ENCODE measurements at regions not wholly inside any gene's neighbourhood (a gene's known extent, or its start where the extent isn't known, plus 50 kb on each side); places are given as distances from the start of the nearest gene placed in this dataset.

DNA sequence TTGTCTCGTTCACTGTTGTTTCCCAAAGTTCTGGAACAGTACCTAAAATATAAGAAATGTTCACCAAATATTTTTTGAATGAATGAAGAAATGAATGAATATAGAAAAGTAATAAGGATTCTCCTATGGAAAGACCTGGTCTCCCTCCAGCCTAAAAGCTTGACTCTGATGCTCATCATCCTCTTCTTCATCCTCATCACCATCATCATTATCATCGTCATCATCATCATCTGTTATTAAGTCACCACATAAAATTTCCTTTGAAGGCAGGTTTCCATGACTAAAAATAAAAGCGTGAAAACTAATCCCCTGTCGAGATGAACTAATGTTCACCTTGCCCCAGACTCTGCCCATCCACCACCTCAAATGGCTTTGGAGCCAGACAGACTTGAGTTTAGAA, 181.4 kb upstream of the PRNP start:
- Histone ChIP-seq H3K27ac (ENCODE audit: low read length in 2 of 2) (no peak overlapping the region), H3K36me3 (replicated peaks in 1 of 2; ENCODE audit: control extremely low read depth in 1 of 2, control insufficient read depth in 1 of 2, extremely low read depth in 1 of 2, insufficient read depth in 2 of 2, low read length in 1 of 2) (no peaks in the 10 kb centered on the region), H3K9ac (ENCODE audit: low read length) (no peak overlapping the region), H3K4me2 (replicated peaks; ENCODE audit: low read depth, low read length, poor library complexity, severe bottlenecking) (no peak overlapping the region), H3K4me1 (ENCODE audit: control insufficient read depth in 2 of 2, insufficient read depth in 2 of 2, low read length in 2 of 2) (no peaks in the 10 kb centered on the region), H3K79me2 (ENCODE audit: control insufficient read depth, insufficient read depth, low read length) (no peaks in the 10 kb centered on the region), H3K4me3 (ENCODE audit: control extremely low read depth in 1 of 5, extremely low read depth in 1 of 5, insufficient read depth in 1 of 5, low read depth in 2 of 5, low read length in 4 of 5) (no peak overlapping the region), H3K27me3 (replicated peaks in 1 of 4; ENCODE audit: control extremely low read depth in 1 of 4, control insufficient read depth in 3 of 4, insufficient read depth in 4 of 4, low read length in 3 of 4) (no peaks in the 10 kb centered on the region), H2AFZ (ENCODE audit: insufficient read depth, low read depth, low read length, poor library complexity, severe bottlenecking) (no peak overlapping the region), H3K9me3 (ENCODE audit: control extremely low read depth in 1 of 3, control insufficient read depth in 2 of 3, insufficient read depth in 1 of 3, low read length in 2 of 3) (peaks cover 1 to 8% (median 5%) of the 10 kb centered on the region in 3 donors), H4K20me1 (ENCODE audit: control insufficient read depth, insufficient read depth, low read length, poor library complexity, severe bottlenecking) (no peaks in the 10 kb centered on the region)
- H3K9me3 Mint-ChIP-seq (ENCODE audit: insufficient read depth), result peaks cover 3% of the 10 kb centered on the region
- WGBS (ENCODE audit: insufficient coverage), result 92% methylated on average over 3 of the region's 4 CpGs
- TF ChIP-seq, protein P1, sequence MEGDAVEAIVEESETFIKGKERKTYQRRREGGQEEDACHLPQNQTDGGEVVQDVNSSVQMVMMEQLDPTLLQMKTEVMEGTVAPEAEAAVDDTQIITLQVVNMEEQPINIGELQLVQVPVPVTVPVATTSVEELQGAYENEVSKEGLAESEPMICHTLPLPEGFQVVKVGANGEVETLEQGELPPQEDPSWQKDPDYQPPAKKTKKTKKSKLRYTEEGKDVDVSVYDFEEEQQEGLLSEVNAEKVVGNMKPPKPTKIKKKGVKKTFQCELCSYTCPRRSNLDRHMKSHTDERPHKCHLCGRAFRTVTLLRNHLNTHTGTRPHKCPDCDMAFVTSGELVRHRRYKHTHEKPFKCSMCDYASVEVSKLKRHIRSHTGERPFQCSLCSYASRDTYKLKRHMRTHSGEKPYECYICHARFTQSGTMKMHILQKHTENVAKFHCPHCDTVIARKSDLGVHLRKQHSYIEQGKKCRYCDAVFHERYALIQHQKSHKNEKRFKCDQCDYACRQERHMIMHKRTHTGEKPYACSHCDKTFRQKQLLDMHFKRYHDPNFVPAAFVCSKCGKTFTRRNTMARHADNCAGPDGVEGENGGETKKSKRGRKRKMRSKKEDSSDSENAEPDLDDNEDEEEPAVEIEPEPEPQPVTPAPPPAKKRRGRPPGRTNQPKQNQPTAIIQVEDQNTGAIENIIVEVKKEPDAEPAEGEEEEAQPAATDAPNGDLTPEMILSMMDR (IDR thresholded peaks at IDR 0.05), result no peak
- TF ChIP-seq EZH2 (IDR thresholded peaks at IDR 0.05; ENCODE audit: borderline replicate concordance, insufficient read depth, low read depth, low read length, poor library complexity, severe bottlenecking), result no peak
- intact Hi-C loops (cut with micrococcal nuclease), result no loop called here
- H3K27me3 Mint-ChIP-seq, result peaks cover 29% of the 10 kb centered on the region
- ChIA-PET CTCF (no interaction called here), POLR2A (no interaction called here)
- DNase-seq (no peak), ATAC-seq (ENCODE audit: low read depth) (no peak)
- no peak overlapping the region for H3K27ac Mint-ChIP-seq
- no peak overlapping the region for H3K4me3 Mint-ChIP-seq
- no peaks in the 10 kb centered on the region for H3K4me1 Mint-ChIP-seq

DNA sequence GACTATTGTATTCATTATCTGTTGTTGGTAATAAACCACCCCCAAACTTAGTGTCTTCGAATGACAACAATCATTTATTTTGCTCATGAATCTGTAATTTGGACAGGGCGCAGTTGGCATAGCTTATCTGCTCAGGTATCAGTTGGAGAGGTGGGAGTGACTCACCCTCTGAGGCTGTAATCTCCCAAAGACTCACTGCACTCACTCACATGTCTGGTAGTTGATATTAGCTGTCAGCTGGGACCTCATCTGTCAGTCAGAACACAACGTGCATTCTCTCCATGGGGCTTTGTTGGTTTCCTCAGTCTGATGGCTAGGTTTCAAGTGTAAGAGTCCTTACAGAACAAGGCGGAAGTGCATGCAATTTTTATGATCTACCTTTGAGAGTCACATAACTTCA, 183.5 kb upstream of the PRNP start:
- Mint-ChIP-seq H3K4me1 (no peaks in the 10 kb centered on the region), H3K27me3 (peaks cover 29% of the 10 kb centered on the region), H3K4me3 (no peak overlapping the region), H3K9me3 (ENCODE audit: insufficient read depth) (peaks cover 3% of the 10 kb centered on the region), H3K27ac (no peak overlapping the region)
- ChIA-PET CTCF (no interaction called here), POLR2A (no interaction called here)
- 50% methylated on average over 1 of the region's 4 CpGs for WGBS (ENCODE audit: insufficient coverage)
- H3K27ac ChIP-seq (ENCODE audit: low read length in 2 of 2), result no peak overlapping the region
- no peak overlapping the region for H3K9ac ChIP-seq (ENCODE audit: low read length)
- H3K4me3 ChIP-seq (ENCODE audit: control extremely low read depth in 1 of 5, extremely low read depth in 1 of 5, insufficient read depth in 1 of 5, low read depth in 2 of 5, low read length in 4 of 5), result no peak overlapping the region
- DNase-seq (no peak), ATAC-seq (ENCODE audit: low read depth) (no peak)
- H3K27me3 ChIP-seq (replicated peaks in 1 of 4; ENCODE audit: control extremely low read depth in 1 of 4, control insufficient read depth in 3 of 4, insufficient read depth in 4 of 4, low read length in 3 of 4), result no peaks in the 10 kb centered on the region
- H3K36me3 ChIP-seq (replicated peaks in 1 of 2; ENCODE audit: control extremely low read depth in 1 of 2, control insufficient read depth in 1 of 2, extremely low read depth in 1 of 2, insufficient read depth in 2 of 2, low read length in 1 of 2), result no peaks in the 10 kb centered on the region
- TF ChIP-seq EZH2 (IDR thresholded peaks at IDR 0.05; ENCODE audit: borderline replicate concordance, insufficient read depth, low read depth, low read length, poor library complexity, severe bottlenecking), result no peak
- TF ChIP-seq, protein P1 (IDR thresholded peaks at IDR 0.05), result no peak
- peaks cover 0 to 8% (median 1%) of the 10 kb centered on the region in 3 donors for H3K9me3 ChIP-seq (ENCODE audit: control extremely low read depth in 1 of 3, control insufficient read depth in 2 of 3, insufficient read depth in 1 of 3, low read length in 2 of 3)
- H3K4me1 ChIP-seq (ENCODE audit: control insufficient read depth in 2 of 2, insufficient read depth in 2 of 2, low read length in 2 of 2), result no peaks in the 10 kb centered on the region
- intact Hi-C loops (cut with micrococcal nuclease), result no loop called here
- no peak overlapping the region for H2AFZ ChIP-seq (ENCODE audit: insufficient read depth, low read depth, low read length, poor library complexity, severe bottlenecking)
- H4K20me1 ChIP-seq (ENCODE audit: control insufficient read depth, insufficient read depth, low read length, poor library complexity, severe bottlenecking), result no peaks in the 10 kb centered on the region
- no peak overlapping the region for H3K4me2 ChIP-seq (replicated peaks; ENCODE audit: low read depth, low read length, poor library complexity, severe bottlenecking)
- H3K79me2 ChIP-seq (ENCODE audit: control insufficient read depth, insufficient read depth, low read length), result no peaks in the 10 kb centered on the region

Measured in B cell (primary cell).